ENCODE measurements at regions not wholly inside any gene's neighbourhood (a gene's known extent, or its start where the extent isn't known, plus 50 kb on each side); places are given as distances from the start of the nearest gene placed in this dataset.

GRCh38 chrX:10047631-10048030, 80.5 kb downstream of the CLDN34 start:
- Histone ChIP-seq H3K27me3 (ENCODE audit: insufficient read depth, low read depth) (no peaks in the 10 kb centered on the region), H3K79me2 (ENCODE audit: insufficient read depth, low read depth) (peaks cover 24% of the 10 kb centered on the region; the same call in 1 of the 2 replicates), H3K36me3 (ENCODE audit: insufficient read depth) (no peaks in the 10 kb centered on the region), H4K20me1 (ENCODE audit: insufficient read depth) (no peaks in the 10 kb centered on the region), H3K4me1 (ENCODE audit: low read depth, poor library complexity, severe bottlenecking) (peaks cover 15% of the 10 kb centered on the region), H3K4me2 (no peak overlapping the region), H2AFZ (ENCODE audit: low read depth) (no peak overlapping the region), H3K4me3 (IDR thresholded peaks at IDR 0.05; ENCODE audit: insufficient read depth, low read depth, low read length) (no peak overlapping the region), H3K27ac (no peak overlapping the region), H3K9ac (no peak overlapping the region)
- no peak for TF ChIP-seq CTCF (conservative IDR thresholded peaks at IDR 0.05; ENCODE audit: low read depth, low read length)

- Histone ChIP-seq H3K4me3 (IDR thresholded peaks at IDR 0.05; ENCODE audit: insufficient read depth, low read depth, low read length) (no peak overlapping the region), H3K4me1 (ENCODE audit: low read depth, poor library complexity, severe bottlenecking) (peaks cover 15% of the 10 kb centered on the region), H3K36me3 (ENCODE audit: insufficient read depth) (no peaks in the 10 kb centered on the region), H4K20me1 (ENCODE audit: insufficient read depth) (no peaks in the 10 kb centered on the region), H3K9ac (no peak overlapping the region), H3K27ac (no peak overlapping the region), H3K4me2 (no peak overlapping the region), H3K27me3 (ENCODE audit: insufficient read depth, low read depth) (no peaks in the 10 kb centered on the region), H2AFZ (ENCODE audit: low read depth) (no peak overlapping the region), H3K79me2 (ENCODE audit: insufficient read depth, low read depth) (peaks cover 21% of the 10 kb centered on the region; the same call in 1 of the 2 replicates)
- no peak for TF ChIP-seq CTCF (conservative IDR thresholded peaks at IDR 0.05; ENCODE audit: low read depth, low read length)
Observed at GRCh38 chrX:10048076-10048475, 80.9 kb downstream of the CLDN34 start.

GRCh38 chrX:10048707-10049106, 81.5 kb downstream of the CLDN34 start:
- Histone ChIP-seq H3K4me1 (ENCODE audit: low read depth, poor library complexity, severe bottlenecking) (peaks cover 15% of the 10 kb centered on the region), H4K20me1 (ENCODE audit: insufficient read depth) (no peaks in the 10 kb centered on the region), H3K27ac (no peak overlapping the region), H3K79me2 (ENCODE audit: insufficient read depth, low read depth) (peaks cover 22% of the 10 kb centered on the region; the same call in 1 of the 2 replicates), H3K4me2 (no peak overlapping the region), H3K36me3 (ENCODE audit: insufficient read depth) (no peaks in the 10 kb centered on the region), H2AFZ (ENCODE audit: low read depth) (no peak overlapping the region), H3K4me3 (IDR thresholded peaks at IDR 0.05; ENCODE audit: insufficient read depth, low read depth, low read length) (no peak overlapping the region), H3K9ac (no peak overlapping the region), H3K27me3 (ENCODE audit: insufficient read depth, low read depth) (no peaks in the 10 kb centered on the region)
- TF ChIP-seq CTCF (conservative IDR thresholded peaks at IDR 0.05; ENCODE audit: low read depth, low read length), result no peak

- TF ChIP-seq CTCF (conservative IDR thresholded peaks at IDR 0.05; ENCODE audit: low read depth, low read length), result no peak
- no peak overlapping the region for H3K9ac ChIP-seq
- H3K79me2 ChIP-seq (ENCODE audit: insufficient read depth, low read depth), result peaks cover 22% of the 10 kb centered on the region; the same call in 1 of the 2 replicates
- no peak overlapping the region for H2AFZ ChIP-seq (ENCODE audit: low read depth)
- H3K27ac ChIP-seq, result no peak overlapping the region
- no peak overlapping the region for H3K4me2 ChIP-seq
- H3K4me1 ChIP-seq (ENCODE audit: low read depth, poor library complexity, severe bottlenecking), result peaks cover 15% of the 10 kb centered on the region
- H4K20me1 ChIP-seq (ENCODE audit: insufficient read depth), result no peaks in the 10 kb centered on the region
- H3K36me3 ChIP-seq (ENCODE audit: insufficient read depth), result no peaks in the 10 kb centered on the region
- H3K27me3 ChIP-seq (ENCODE audit: insufficient read depth, low read depth), result no peaks in the 10 kb centered on the region
- H3K4me3 ChIP-seq (IDR thresholded peaks at IDR 0.05; ENCODE audit: insufficient read depth, low read depth, low read length), result no peak overlapping the region
Observed at GRCh38 chrX:10049236-10049635, 82.1 kb downstream of the CLDN34 start.
